Activated T-cell treated with anti-CD3 and anti-CD28 coated beads for 4 hours (primary cell): ENCODE measurements at regions not wholly inside any gene's neighbourhood (a gene's known extent, or its start where the extent isn't known, plus 50 kb on each side); places are given as distances from the start of the nearest gene placed in this dataset.

Experiments
- DNase-seq: peaks from one replicate; pipeline ENCODE4 v3.0.0-alpha.2; 2020

GRCh38 chr11:37089439-37089838, 491.4 kb upstream of the RAG2 start:
- no peak for DNase-seq

DNA sequence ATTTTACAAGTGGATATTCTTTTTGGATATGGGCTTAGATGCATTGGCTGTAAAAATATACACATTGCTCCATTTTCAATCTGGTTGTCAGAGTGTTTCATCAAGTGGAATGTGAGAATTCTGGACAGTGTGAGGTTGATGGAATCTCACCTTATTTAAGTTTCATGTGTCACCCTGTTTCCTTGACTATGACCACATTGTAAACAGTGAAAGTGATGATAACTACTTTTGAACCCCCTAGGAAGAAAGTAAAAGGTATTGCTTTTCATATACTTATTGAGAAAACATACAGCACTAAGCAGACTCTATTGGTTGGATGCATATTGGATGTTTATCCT, 490.5 kb upstream of the RAG2 start:
- no peak for DNase-seq

DNA sequence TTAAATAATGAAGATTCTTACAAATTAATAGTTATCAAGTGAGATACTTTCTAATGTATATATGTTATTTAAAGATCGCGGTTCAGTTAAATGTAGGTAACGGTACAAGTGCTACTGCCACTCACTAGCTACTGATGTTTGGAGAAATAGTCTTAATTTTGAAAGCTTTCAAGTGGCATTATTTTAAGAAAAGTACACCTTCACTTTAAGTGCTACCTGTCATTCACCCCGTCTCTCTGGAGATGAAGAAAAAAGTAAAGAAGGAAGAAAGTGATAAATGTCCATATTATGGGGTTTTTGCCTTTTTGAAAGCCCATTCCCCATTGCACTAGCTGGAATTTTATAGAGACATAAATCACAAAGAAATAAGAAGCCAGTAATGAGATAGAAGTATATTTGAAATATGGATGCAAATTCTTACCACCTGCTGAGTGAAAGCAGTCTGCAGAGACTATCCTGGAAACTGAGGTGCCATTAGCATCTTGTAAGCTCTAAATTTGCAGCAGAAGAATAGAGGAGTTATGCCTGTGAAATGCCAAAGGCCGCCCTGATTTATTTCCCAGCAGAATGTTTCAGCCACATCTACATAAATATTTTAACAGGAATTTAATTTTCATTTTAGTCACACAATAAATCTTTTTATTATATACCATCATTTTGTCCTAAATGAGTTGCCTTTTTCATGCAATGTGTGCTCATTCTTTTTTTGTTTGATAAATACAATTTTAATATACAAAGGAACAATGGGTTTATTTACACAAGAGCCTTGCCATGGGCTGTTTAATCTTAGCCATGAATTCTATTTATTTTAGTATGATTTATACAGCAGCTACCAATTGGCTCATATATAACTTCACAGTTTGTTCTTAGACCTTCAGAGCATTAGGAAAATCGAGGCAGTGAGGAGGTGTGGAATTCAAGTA, 489.9 kb upstream of the RAG2 start:
- no peak for DNase-seq

GRCh38 chr11:37078521-37078920, 480.5 kb upstream of the RAG2 start:
- no peak for DNase-seq

- DNase-seq = no peak
These were observed 478.8 kb upstream of the RAG2 start for GRCh38 chr11:37076866-37077265.

DNA sequence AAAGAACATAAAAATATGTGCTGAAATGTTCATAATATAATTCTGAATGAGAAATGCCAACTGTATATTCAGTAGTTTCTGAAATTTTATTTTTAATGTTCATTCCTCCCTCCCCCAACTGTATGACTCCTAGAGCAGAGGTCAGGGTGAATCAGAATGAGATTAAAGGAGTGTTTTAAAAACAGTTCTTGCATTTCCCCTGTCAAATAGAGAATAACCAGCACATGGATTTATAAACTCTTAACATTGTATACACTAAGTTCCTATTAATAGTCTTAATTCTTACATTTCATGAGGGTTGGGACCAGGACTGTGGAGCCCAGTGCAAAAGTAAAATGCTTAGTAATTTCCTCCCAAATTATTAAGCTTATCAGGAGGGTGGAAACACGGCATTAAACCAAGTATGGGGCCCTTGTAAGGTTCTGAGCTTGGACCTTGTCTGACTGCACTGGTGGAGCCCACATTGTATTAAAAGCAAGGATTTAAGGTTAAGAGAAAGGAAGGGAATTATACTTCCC, 474.6 kb upstream of the RAG2 start:
- no peak for DNase-seq

- DNase-seq = no peak
These were observed 452.3 kb upstream of the RAG2 start for GRCh38 chr11:37050311-37050710.

- no peak for DNase-seq
These were observed 442.9 kb upstream of the RAG2 start for GRCh38 chr11:37040921-37041320.

DNA sequence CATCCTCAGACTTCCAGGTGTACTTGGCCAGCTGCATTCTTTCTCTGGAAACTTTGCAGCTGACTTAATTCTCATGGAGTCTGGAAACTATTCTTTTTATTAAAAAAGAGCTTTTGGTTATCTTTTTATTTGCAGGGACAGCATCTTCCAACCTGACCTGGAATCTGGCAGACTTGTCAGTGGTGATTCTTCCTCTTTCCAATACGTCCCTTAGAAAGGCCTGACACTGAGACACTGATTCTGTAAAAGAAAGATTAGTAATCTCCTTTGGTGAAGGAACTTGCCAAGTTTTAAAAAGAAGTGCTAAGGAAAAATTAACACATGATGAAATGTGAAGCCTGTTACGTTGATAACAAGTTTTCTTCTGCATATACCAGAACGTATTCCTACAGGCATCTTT, 440.9 kb upstream of the RAG2 start:
- no peak for DNase-seq

GRCh38 chr11:37026741-37027140, 428.7 kb upstream of the RAG2 start:
- DNase-seq = no peak

GRCh38 chr11:37026326-37026725, 428.3 kb upstream of the RAG2 start:
- DNase-seq = no peak

- DNase-seq = no peak
These were observed 408.5 kb upstream of the RAG2 start for GRCh38 chr11:37006563-37006962.

DNA sequence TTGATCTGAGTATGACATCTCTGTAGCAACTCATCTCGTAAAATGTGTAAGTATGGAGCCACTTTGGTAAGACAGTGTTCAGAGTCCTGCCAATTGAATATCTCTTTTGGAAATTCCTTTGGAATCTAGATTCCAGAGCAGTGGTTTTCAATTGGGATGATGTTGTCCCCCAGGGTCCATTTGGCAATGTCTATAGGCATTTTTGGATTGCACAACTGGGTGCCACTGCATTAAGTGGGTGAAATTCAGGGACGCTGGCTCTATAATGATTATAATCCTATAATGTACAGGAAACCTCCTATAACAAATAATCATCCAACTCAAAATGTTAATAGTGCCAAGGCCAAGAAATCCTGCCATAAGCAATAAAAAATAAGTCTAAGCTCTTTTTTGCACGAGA, 404.8 kb upstream of the RAG2 start:
- no peak for DNase-seq

GRCh38 chr11:36997656-36998055, 399.6 kb upstream of the RAG2 start:
- no peak for DNase-seq

DNA sequence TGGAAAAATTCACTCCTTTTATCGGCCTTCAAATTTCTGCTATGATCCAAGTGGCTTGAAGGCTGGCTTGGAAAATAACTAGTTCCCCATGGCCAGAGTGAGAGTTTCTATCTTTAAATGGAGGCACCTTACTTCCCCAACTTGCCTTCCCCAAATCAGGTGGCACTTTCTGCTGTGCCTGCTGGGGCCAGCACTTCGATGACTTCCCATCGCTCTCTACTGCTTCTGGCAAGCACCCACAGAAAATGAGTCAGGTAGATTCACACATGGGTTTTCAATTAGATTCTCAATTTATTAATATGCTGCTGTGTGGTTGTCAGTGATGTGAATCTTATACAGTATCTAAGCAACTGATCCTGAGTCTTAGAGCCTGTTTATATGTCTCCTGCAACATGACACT, 398.8 kb upstream of the RAG2 start:
- DNase-seq = no peak

DNA sequence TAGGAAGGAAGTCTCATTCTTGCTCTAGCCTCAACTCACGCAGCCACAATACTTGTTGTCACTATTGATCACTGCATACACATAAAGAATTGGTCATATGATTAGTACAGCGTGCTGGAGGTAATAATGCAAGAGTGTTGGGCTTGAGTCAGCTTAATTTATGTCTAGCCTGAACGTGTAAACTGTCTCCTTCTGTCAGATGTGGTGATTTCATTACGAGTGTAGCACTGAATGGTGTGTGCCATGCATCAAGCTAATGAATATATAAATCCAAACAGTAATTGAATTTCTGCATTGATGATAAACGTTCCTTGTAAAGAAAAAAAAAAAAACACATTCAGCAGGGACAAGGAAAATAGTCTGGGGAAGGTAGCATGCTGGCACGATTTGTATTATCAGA, 396.2 kb upstream of the RAG2 start:
- no peak for DNase-seq

DNA sequence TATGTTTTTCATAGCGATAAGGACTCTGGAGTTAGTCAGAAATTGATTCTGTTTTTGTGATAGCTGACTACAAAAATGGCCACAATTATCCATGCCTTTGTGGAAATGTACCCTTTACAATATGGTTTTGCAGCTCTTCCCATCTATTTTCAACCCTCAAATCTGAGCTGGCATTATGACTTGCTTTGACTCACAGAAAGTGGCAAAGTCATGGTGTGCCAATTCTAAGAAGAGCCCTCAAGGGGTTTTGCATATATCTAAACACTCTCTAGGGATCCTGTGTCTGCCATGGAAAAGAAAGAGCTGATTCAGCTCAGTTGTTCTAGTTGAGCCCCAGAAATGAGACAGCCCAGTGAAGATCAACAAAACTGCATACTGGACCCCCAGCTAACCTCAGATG, 390.5 kb upstream of the RAG2 start:
- no peak for DNase-seq

DNA sequence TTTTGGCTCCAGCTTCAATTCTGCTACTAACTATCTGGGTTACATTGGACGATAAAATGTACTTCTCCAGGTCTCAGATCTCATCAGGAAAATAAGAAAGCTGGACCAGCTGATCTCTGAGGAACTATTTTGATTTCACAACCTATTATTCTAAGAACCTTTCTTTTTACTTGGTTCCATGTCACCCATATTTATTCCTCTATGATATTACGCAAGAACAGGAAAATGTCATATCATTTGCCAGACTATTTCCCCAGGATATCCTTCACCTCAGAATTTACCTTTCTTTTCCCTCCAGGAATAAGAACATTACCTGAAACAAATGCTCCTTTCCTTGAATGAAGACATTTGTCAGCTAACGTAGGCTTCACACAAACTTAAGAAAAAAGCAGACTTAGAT, 387.5 kb upstream of the RAG2 start:
- no peak for DNase-seq

GRCh38 chr11:36976741-36977140, 378.7 kb upstream of the RAG2 start:
- DNase-seq = no peak

GRCh38 chr11:36974771-36975170, 376.7 kb upstream of the RAG2 start:
- DNase-seq = no peak

GRCh38 chr11:36953976-36954375, 355.9 kb upstream of the RAG2 start:
- DNase-seq = no peak

GRCh38 chr11:36948460-36949127, 350.6 kb upstream of the RAG2 start:
- no peak for DNase-seq

- DNase-seq = no peak
These were observed 347.3 kb upstream of the RAG2 start for GRCh38 chr11:36945384-36945783.

- no peak for DNase-seq
These were observed 335.4 kb upstream of the RAG2 start for GRCh38 chr11:36933481-36933880.
